ENCODE measurements at regions not wholly inside any gene's neighbourhood (a gene's known extent, or its start where the extent isn't known, plus 50 kb on each side); places are given as distances from the start of the nearest gene placed in this dataset.

DNA sequence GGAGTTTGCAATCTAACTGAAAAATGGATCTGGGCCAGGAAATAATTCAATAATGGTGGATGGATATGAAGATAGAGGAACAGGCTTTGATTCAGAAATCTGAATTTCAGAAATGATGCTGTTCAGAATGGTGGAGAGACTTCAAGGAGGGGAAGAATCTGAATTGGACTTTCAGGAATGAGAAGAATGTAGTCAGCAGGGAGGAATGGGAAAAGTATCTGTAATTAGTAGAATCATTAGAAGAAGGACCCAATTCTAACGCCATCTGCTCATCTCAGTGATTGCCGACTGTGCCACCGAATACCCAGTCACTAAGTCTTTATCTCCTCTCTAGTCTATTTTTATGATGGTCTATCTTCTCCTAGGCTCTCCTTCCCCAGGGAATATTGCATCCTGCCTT, 363.2 kb downstream of the GALC start:
- ChIA-PET CTCF (no interaction called here), POLR2A (ENCODE audit: low non-redundant PET) (no interaction called here)
- no peaks in the 10 kb centered on the region for H3K36me3 ChIP-seq (ENCODE audit: insufficient read depth, low read length, poor library complexity, severe bottlenecking)
- no peaks in the 10 kb centered on the region for H3K9me3 ChIP-seq (ENCODE audit: low read depth, low read length, poor library complexity, severe bottlenecking)
- H3K4me1 ChIP-seq (ENCODE audit: insufficient read depth, low read length, poor library complexity, severe bottlenecking), result peaks cover 5% of the 10 kb centered on the region
- BruUV-seq (replicated peaks), result no TSS peak
- intact Hi-C loops (cut with micrococcal nuclease; ENCODE audit: unreplicated experiment), result no loop called here
- H3K27me3 ChIP-seq (replicated peaks; ENCODE audit: insufficient read depth, low read depth, low read length, poor library complexity), result no peaks in the 10 kb centered on the region
- DNase-seq (ENCODE audit: low spot score), result no peak
- no peak overlapping the region for H3K27ac ChIP-seq (ENCODE audit: low read depth, low read length, poor library complexity, severe bottlenecking)
- H3K4me3 ChIP-seq (ENCODE audit: low read depth, low read length, poor library complexity, severe bottlenecking), result no peak overlapping the region
- TF ChIP-seq, protein P1, sequence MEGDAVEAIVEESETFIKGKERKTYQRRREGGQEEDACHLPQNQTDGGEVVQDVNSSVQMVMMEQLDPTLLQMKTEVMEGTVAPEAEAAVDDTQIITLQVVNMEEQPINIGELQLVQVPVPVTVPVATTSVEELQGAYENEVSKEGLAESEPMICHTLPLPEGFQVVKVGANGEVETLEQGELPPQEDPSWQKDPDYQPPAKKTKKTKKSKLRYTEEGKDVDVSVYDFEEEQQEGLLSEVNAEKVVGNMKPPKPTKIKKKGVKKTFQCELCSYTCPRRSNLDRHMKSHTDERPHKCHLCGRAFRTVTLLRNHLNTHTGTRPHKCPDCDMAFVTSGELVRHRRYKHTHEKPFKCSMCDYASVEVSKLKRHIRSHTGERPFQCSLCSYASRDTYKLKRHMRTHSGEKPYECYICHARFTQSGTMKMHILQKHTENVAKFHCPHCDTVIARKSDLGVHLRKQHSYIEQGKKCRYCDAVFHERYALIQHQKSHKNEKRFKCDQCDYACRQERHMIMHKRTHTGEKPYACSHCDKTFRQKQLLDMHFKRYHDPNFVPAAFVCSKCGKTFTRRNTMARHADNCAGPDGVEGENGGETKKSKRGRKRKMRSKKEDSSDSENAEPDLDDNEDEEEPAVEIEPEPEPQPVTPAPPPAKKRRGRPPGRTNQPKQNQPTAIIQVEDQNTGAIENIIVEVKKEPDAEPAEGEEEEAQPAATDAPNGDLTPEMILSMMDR (conservative IDR thresholded peaks at IDR 0.05; ENCODE audit: low read depth, low read length), result no peak
- no peak for TF ChIP-seq EZH2 (IDR thresholded peaks at IDR 0.05; ENCODE audit: borderline replicate concordance, low read depth, low read length, poor library complexity, severe bottlenecking)

DNA sequence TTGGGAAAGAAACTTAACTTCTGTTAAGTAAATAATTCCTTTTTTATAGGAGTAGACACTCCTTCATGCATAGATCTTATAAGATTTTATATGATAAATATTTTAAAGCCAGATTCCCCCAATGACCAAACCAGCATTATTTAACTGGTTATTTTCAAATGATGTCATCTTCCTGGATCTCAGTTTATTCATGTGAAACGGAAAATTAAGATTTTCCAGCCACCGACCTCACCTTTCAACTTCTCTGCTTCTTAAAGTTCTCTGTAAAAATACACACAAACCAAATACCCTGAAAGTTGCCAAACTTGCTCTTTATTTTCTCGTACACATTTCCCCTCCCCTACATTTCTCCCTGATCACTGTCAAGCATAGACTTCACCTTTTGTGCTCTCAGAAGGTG, 364.2 kb downstream of the GALC start:
- TF ChIP-seq EZH2 (IDR thresholded peaks at IDR 0.05; ENCODE audit: borderline replicate concordance, low read depth, low read length, poor library complexity, severe bottlenecking), result no peak
- H3K27me3 ChIP-seq (replicated peaks; ENCODE audit: insufficient read depth, low read depth, low read length, poor library complexity), result no peaks in the 10 kb centered on the region
- peaks cover 5% of the 10 kb centered on the region for H3K4me1 ChIP-seq (ENCODE audit: insufficient read depth, low read length, poor library complexity, severe bottlenecking)
- BruUV-seq (replicated peaks), result no TSS peak
- DNase-seq (ENCODE audit: low spot score), result no peak
- no peaks in the 10 kb centered on the region for H3K9me3 ChIP-seq (ENCODE audit: low read depth, low read length, poor library complexity, severe bottlenecking)
- no peaks in the 10 kb centered on the region for H3K36me3 ChIP-seq (ENCODE audit: insufficient read depth, low read length, poor library complexity, severe bottlenecking)
- CTCF ChIA-PET, result no interaction called here
- H3K4me3 ChIP-seq (ENCODE audit: low read depth, low read length, poor library complexity, severe bottlenecking), result no peak overlapping the region
- H3K27ac ChIP-seq (ENCODE audit: low read depth, low read length, poor library complexity, severe bottlenecking), result no peak overlapping the region
- POLR2A ChIA-PET (ENCODE audit: low non-redundant PET), result no interaction called here
- intact Hi-C loops (cut with micrococcal nuclease; ENCODE audit: unreplicated experiment), result no loop called here

DNA sequence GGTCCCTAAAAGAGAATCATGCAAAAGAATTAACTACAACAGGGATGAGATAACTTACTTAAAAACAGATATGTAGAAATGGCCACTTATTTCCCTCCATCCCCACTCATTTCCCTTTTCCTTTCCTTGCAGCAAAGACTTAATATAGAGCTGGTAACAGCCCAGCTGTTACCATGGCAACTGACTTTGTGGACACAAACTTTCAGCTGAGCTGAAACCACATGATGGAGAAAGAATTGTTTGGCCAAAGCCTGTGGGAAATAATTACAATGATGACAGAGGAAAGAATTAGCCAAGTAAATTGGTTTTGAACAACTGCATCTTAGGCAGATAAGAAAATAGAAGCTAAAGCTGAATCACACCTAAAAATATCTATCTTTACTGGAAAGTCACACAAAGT, 364.9 kb downstream of the GALC start:
- Histone ChIP-seq H3K4me3 (ENCODE audit: low read depth, low read length, poor library complexity, severe bottlenecking) (no peak overlapping the region), H3K4me1 (ENCODE audit: insufficient read depth, low read length, poor library complexity, severe bottlenecking) (peaks cover 5% of the 10 kb centered on the region), H3K27ac (ENCODE audit: low read depth, low read length, poor library complexity, severe bottlenecking) (no peak overlapping the region), H3K27me3 (replicated peaks; ENCODE audit: insufficient read depth, low read depth, low read length, poor library complexity) (no peaks in the 10 kb centered on the region), H3K36me3 (ENCODE audit: insufficient read depth, low read length, poor library complexity, severe bottlenecking) (no peaks in the 10 kb centered on the region), H3K9me3 (ENCODE audit: low read depth, low read length, poor library complexity, severe bottlenecking) (no peaks in the 10 kb centered on the region)
- POLR2A ChIA-PET (ENCODE audit: low non-redundant PET), result no interaction called here
- intact Hi-C loops (cut with micrococcal nuclease; ENCODE audit: unreplicated experiment), result no loop called here
- peak; percentile 9 for DNase-seq (ENCODE audit: low spot score)
- no TSS peak for BruUV-seq (replicated peaks)
- CTCF ChIA-PET, result no interaction called here
- TF ChIP-seq, protein P1 (conservative IDR thresholded peaks at IDR 0.05; ENCODE audit: low read depth, low read length), result no peak
- no peak for TF ChIP-seq EZH2 (IDR thresholded peaks at IDR 0.05; ENCODE audit: borderline replicate concordance, low read depth, low read length, poor library complexity, severe bottlenecking)

DNA sequence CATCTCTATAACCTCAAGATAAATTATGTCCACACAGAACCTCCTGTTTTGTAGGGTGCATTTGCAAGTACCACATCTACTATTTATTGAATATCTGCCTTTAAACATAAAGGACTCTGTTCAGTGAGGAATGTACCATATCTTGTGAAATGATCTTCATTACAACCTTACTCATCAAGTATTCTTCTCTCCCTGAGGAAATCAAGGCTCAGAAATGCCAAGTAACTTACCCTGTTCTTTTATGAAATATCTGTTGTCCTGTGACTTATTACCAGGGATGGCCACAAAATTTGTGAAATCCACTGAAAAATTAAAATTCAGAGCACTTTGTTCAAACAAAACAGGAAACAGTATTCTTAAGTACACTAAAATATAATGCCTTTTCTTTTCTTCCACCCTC, 366.7 kb downstream of the GALC start:
- H3K27ac ChIP-seq (ENCODE audit: low read depth, low read length, poor library complexity, severe bottlenecking), result no peak overlapping the region
- CTCF ChIA-PET, result no interaction called here
- BruUV-seq (replicated peaks), result no TSS peak
- POLR2A ChIA-PET (ENCODE audit: low non-redundant PET), result no interaction called here
- no peaks in the 10 kb centered on the region for H3K27me3 ChIP-seq (replicated peaks; ENCODE audit: insufficient read depth, low read depth, low read length, poor library complexity)
- DNase-seq (ENCODE audit: low spot score), result no peak
- no peak overlapping the region for H3K4me3 ChIP-seq (ENCODE audit: low read depth, low read length, poor library complexity, severe bottlenecking)
- H3K36me3 ChIP-seq (ENCODE audit: insufficient read depth, low read length, poor library complexity, severe bottlenecking), result no peaks in the 10 kb centered on the region
- H3K4me1 ChIP-seq (ENCODE audit: insufficient read depth, low read length, poor library complexity, severe bottlenecking), result peaks cover 5% of the 10 kb centered on the region
- intact Hi-C loops (cut with micrococcal nuclease; ENCODE audit: unreplicated experiment), result no loop called here
- H3K9me3 ChIP-seq (ENCODE audit: low read depth, low read length, poor library complexity, severe bottlenecking), result peaks cover 6% of the 10 kb centered on the region
- TF ChIP-seq EZH2 (IDR thresholded peaks at IDR 0.05; ENCODE audit: borderline replicate concordance, low read depth, low read length, poor library complexity, severe bottlenecking), result no peak
- TF ChIP-seq, protein P1 (conservative IDR thresholded peaks at IDR 0.05; ENCODE audit: low read depth, low read length), result no peak
